Right lobe of liver (tissue), 4 donors: ENCODE measurements at regions not wholly inside any gene's neighbourhood (a gene's known extent, or its start where the extent isn't known, plus 50 kb on each side); places are given as distances from the start of the nearest gene placed in this dataset.

Experiments
- POLR2A ChIP-seq: fragments of 450-650 bp; IDR thresholded peaks from one replicate; pipeline ENCODE4 v1.6.1; 2017; ENCODE audit warnings: antibody characterized with exemption, mild to moderate bottlenecking
- TF ChIP-seq, protein P1 (sequence below), 4 donors: fragments of 200-600 bp in 3 of 4; fragments of 450-650 bp in 1 of 4; IDR thresholded peaks; one replicate each; pipeline versions ENCODE4 v1.5.1 to v1.8.0; 2016 to 2022; ENCODE audit warnings: antibody characterized with exemption in 4 of 4, mild to moderate bottlenecking in 2 of 4
- donor health status: DM: no; HTN: no; CAD: no.
- donor health status: DM: no; HTN: no; CAD: no.
- donor health status: DM: no; HTN: yes; CAD: no.

DNA sequence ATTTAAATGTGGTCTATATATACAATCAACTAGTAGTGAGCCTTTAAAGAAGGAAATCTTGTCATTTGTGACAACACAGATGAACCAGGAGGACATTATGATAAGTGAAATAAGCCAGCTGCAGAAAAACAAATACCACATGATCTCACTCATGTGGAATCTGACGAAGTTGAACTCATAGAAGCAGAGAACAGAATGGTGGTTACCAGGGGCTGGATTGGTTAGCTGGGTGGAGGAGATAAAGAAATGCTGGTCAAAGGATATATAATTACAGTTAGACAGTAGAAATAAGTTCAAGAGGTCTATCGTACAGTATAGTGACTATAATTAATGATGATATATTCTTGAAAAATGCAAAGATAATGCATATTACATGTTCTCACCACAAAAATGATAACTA lies 267.9 kb downstream of the FBXO15 start:
- TF ChIP-seq, protein P1, sequence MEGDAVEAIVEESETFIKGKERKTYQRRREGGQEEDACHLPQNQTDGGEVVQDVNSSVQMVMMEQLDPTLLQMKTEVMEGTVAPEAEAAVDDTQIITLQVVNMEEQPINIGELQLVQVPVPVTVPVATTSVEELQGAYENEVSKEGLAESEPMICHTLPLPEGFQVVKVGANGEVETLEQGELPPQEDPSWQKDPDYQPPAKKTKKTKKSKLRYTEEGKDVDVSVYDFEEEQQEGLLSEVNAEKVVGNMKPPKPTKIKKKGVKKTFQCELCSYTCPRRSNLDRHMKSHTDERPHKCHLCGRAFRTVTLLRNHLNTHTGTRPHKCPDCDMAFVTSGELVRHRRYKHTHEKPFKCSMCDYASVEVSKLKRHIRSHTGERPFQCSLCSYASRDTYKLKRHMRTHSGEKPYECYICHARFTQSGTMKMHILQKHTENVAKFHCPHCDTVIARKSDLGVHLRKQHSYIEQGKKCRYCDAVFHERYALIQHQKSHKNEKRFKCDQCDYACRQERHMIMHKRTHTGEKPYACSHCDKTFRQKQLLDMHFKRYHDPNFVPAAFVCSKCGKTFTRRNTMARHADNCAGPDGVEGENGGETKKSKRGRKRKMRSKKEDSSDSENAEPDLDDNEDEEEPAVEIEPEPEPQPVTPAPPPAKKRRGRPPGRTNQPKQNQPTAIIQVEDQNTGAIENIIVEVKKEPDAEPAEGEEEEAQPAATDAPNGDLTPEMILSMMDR (IDR thresholded peaks at IDR 0.05) = no peak
- no peak for TF ChIP-seq POLR2A
